DND-41 (cell line): ENCODE measurements at regions not wholly inside any gene's neighbourhood (a gene's known extent, or its start where the extent isn't known, plus 50 kb on each side); places are given as distances from the start of the nearest gene placed in this dataset.

Experiments
- ATAC-seq: fragments of 200-7000 bp; cut with Tn5 transposase; 3 replicates; pipeline ENCODE4 v1.9.1; 2021; ENCODE audit warnings: low read depth; ENCODE audit not compliant: insufficient read depth
- DNase-seq: peaks from one replicate; pipeline ENCODE4 v3.0.0-alpha.2; 2020
- H2AFZ ChIP-seq: 2 replicates; pipeline ENCODE4 v1.6.0; 2012; ENCODE audit warnings: low read depth, low read length
- H3K27ac ChIP-seq: 2 replicates; pipeline ENCODE4 v1.5.1; 2012; ENCODE audit warnings: low read length, inconsistent platforms
- H3K27me3 ChIP-seq: fragments of 200-600 bp; sonication (generic); 2 replicates; pipeline ENCODE4 v1.6.0; 2012; ENCODE audit warnings: low read length, mild to moderate bottlenecking, inconsistent platforms; ENCODE audit not compliant: insufficient read depth, poor library complexity
- H3K36me3 ChIP-seq: 2 replicates; pipeline ENCODE4 v1.5.1; 2012; ENCODE audit warnings: low read length, inconsistent platforms; ENCODE audit not compliant: insufficient read depth
- H3K4me1 ChIP-seq: 2 replicates; pipeline ENCODE4 v1.5.1; 2012; ENCODE audit warnings: mild to moderate bottlenecking, low read length; ENCODE audit not compliant: insufficient read depth
- H3K4me2 ChIP-seq: 2 replicates; pipeline ENCODE4 v1.6.0; 2012; ENCODE audit warnings: mild to moderate bottlenecking, moderate library complexity, low read length, inconsistent platforms; ENCODE audit not compliant: insufficient read depth
- H3K4me3 ChIP-seq, 2 experiments: fragments of 200-600 bp in 1 of 2; shearing (Covaris generic) in 1 of 2; 2 replicates each; pipeline ENCODE4 v1.5.1; 2012 to 2016; ENCODE audit warnings: inconsistent platforms in 2 of 2, low read length in 2 of 2, mild to moderate bottlenecking in 2 of 2, low read depth in 1 of 2, moderate library complexity in 1 of 2
- H3K79me2 ChIP-seq: 2 replicates; pipeline ENCODE4 v1.6.0; 2012; ENCODE audit warnings: low read length, inconsistent platforms; ENCODE audit not compliant: insufficient read depth
- H3K9ac ChIP-seq: 2 replicates; pipeline ENCODE4 v1.6.0; 2012; ENCODE audit warnings: low read depth, mild to moderate bottlenecking, inconsistent platforms, low read length, moderate library complexity
- H3K9me3 ChIP-seq: 2 replicates; pipeline ENCODE4 v1.5.1; 2012; ENCODE audit warnings: low read length, moderate library complexity, mild to moderate bottlenecking, inconsistent platforms; ENCODE audit not compliant: insufficient read depth, severe bottlenecking
- H4K20me1 ChIP-seq: 2 replicates; pipeline ENCODE4 v1.6.0; 2012; ENCODE audit warnings: low read length; ENCODE audit not compliant: insufficient read depth
- CTCF ChIP-seq: IDR thresholded peaks from 2 replicates; pipeline ENCODE4 v1.5.1; 2012; ENCODE audit warnings: borderline replicate concordance, low read length, moderate library complexity, mild to moderate bottlenecking; ENCODE audit not compliant: poor library complexity, severe bottlenecking; ENCODE audit errors: extremely low read depth
- EZH2 ChIP-seq: IDR thresholded peaks from 3 replicates; pipeline ENCODE4 v1.6.1; 2012; ENCODE audit warnings: borderline replicate concordance, low read depth, mild to moderate bottlenecking, moderate library complexity, low read length, inconsistent platforms; ENCODE audit not compliant: severe bottlenecking

GRCh38 chr22:49457946-49458707 lies 369.5 kb downstream of the BRD1 start:
- Histone ChIP-seq H3K79me2 (no peaks in the 10 kb centered on the region), H3K27ac (no peak overlapping the region), H3K9ac (no peak overlapping the region), H3K4me2 (no peak overlapping the region), H3K36me3 (no peaks in the 10 kb centered on the region), H3K27me3 (no peaks in the 10 kb centered on the region), H3K4me3 (no peak overlapping the region), H4K20me1 (no peaks in the 10 kb centered on the region), H2AFZ (no peak overlapping the region), H3K4me1 (no peaks in the 10 kb centered on the region), H3K9me3 (no peaks in the 10 kb centered on the region)
- DNase-seq (no peak), ATAC-seq (no peak)
- TF ChIP-seq EZH2 (no peak), CTCF (no peak)

DNA sequence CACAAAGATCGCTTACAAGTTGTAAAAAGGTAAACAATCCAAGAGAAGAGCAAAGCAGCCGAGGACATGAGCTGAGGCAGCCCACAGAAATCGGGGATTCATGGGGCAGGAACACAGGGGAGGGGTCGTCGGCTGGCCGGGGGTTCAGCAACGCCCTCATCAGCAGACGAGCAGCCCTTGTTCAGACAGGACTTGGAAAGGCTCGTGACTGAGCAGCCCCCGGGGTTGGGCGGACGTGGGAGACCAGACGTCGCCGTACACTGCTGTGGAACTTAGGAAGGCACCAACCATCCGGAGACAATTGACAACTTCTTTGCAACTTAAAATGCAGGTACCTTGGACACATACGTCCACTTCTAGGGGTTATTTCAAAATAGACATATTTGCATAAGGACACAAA lies 370.5 kb downstream of the BRD1 start:
- Histone ChIP-seq H3K4me3 (no peak overlapping the region), H3K36me3 (no peaks in the 10 kb centered on the region), H3K27ac (no peak overlapping the region), H4K20me1 (no peaks in the 10 kb centered on the region), H2AFZ (no peak overlapping the region), H3K9me3 (no peaks in the 10 kb centered on the region), H3K4me2 (no peak overlapping the region), H3K79me2 (no peaks in the 10 kb centered on the region), H3K4me1 (no peaks in the 10 kb centered on the region), H3K27me3 (no peaks in the 10 kb centered on the region), H3K9ac (no peak overlapping the region)
- TF ChIP-seq CTCF, result no peak
- TF ChIP-seq EZH2, result no peak
- no peak for ATAC-seq
- no peak for DNase-seq

GRCh38 chr22:49455595-49455994 lies 372.1 kb downstream of the BRD1 start:
- H4K20me1 ChIP-seq, result no peaks in the 10 kb centered on the region
- no peak for ATAC-seq

More at GRCh38 chr22:49455595-49455994, 372.1 kb downstream of the BRD1 start:
- H3K27me3 ChIP-seq, result no peaks in the 10 kb centered on the region
- TF ChIP-seq CTCF (no peak), EZH2 (no peak)
- no peaks in the 10 kb centered on the region for H3K36me3 ChIP-seq
- no peak overlapping the region for H3K4me2 ChIP-seq
- DNase-seq, result no peak
- H3K9ac ChIP-seq, result no peak overlapping the region
- H3K4me3 ChIP-seq, result no peak overlapping the region
- H3K79me2 ChIP-seq, result no peaks in the 10 kb centered on the region
- no peak overlapping the region for H2AFZ ChIP-seq
- H3K4me1 ChIP-seq, result no peaks in the 10 kb centered on the region
- no peak overlapping the region for H3K27ac ChIP-seq
- H3K9me3 ChIP-seq, result no peaks in the 10 kb centered on the region
